H1 (cell line): ENCODE measurements at regions not wholly inside any gene's neighbourhood (a gene's known extent, or its start where the extent isn't known, plus 50 kb on each side); places are given as distances from the start of the nearest gene placed in this dataset.

Source experiments
- CTCF ChIA-PET: fragments of 300-600 bp; sonication (Branson Sonifier 250); formaldehyde crosslinking; loops from one replicate; lab custom pipeline; 2021; ENCODE audit not compliant: partially characterized antibody; lab: Charles Lee
- POLR2A ChIA-PET: fragments of 300-600 bp; sonication (Branson Sonifier 250); formaldehyde crosslinking; loops from one replicate; lab custom pipeline; 2021; ENCODE audit warnings: inconsistent platforms; ENCODE audit not compliant: partially characterized antibody; lab: Charles Lee
- DNase-seq, 2 experiments: peaks; one replicate each; pipeline versions ENCODE4 v3.0.0 to v3.0.0-alpha.2; 2010 to 2022; ENCODE audit warnings: low spot score in 2 of 2, low read depth in 1 of 2, mixed read lengths in 1 of 2
- FAIRE-seq: peaks from 2 replicates; lab custom pipeline; 2011; peaks lifted over from hg19 to GRCh38; lab: Jason Lieb, UNC
- H2AFZ ChIP-seq: 2 replicates; pipeline ENCODE4 v1.8.1; 2012; ENCODE audit warnings: low read length, inconsistent platforms
- H2AK5ac ChIP-seq: 2 replicates; pipeline ENCODE4 v1.6.1; 2013; ENCODE audit warnings: low read depth, low read length
- H2BK120ac ChIP-seq: replicated peaks from 2 replicates; pipeline ENCODE3; 2013; ENCODE audit warnings: low read depth, low read length, inconsistent platforms
- H2BK12ac ChIP-seq: 2 replicates; pipeline ENCODE4 v1.6.1; 2013; ENCODE audit warnings: low read depth, low read length
- H2BK15ac ChIP-seq: 2 replicates; pipeline ENCODE4 v1.6.1; 2013; ENCODE audit warnings: low read length
- H2BK20ac ChIP-seq: 2 replicates; pipeline ENCODE4 v1.6.1; 2013; ENCODE audit warnings: low read length
- H2BK5ac ChIP-seq: 2 replicates; pipeline ENCODE4 v1.6.1; 2013; ENCODE audit warnings: low read depth, low read length
- H3K14ac ChIP-seq: 2 replicates; pipeline ENCODE4 v1.6.1; 2013; ENCODE audit warnings: inconsistent platforms; ENCODE audit not compliant: insufficient read length
- H3K18ac ChIP-seq: 2 replicates; pipeline ENCODE4 v1.6.1; 2013; ENCODE audit warnings: low read length; ENCODE audit errors: extremely low read depth
- H3K23ac ChIP-seq: 2 replicates; pipeline ENCODE4 v1.6.1; 2013; ENCODE audit warnings: inconsistent platforms; ENCODE audit not compliant: insufficient read length
- H3K23me2 ChIP-seq: 2 replicates; pipeline ENCODE4 v1.6.1; 2013; ENCODE audit warnings: low read depth, low read length
- H3K27ac ChIP-seq: 2 replicates; pipeline ENCODE4 v1.6.1; 2011; ENCODE audit warnings: low read depth, low read length, inconsistent platforms
- H3K27me3 ChIP-seq, 4 experiments: replicated peaks in 1 of 4; 1 replicate in 1 of 4; 2 replicates in 3 of 4; pipeline versions ENCODE4 v1.6.1 to v1.8.1; 2011 to 2013; ENCODE audit warnings: low read length in 3 of 4, mild to moderate bottlenecking in 3 of 4, inconsistent platforms in 2 of 4, mixed read lengths in 2 of 4, moderate library complexity in 1 of 4; ENCODE audit not compliant: control insufficient read depth in 3 of 4, insufficient read depth in 3 of 4; ENCODE audit errors: extremely low read depth in 1 of 4
- H3K36me3 ChIP-seq, 4 experiments: 2 replicates each; pipeline versions ENCODE4 v1.6.1 to v1.8.1; 2011 to 2013; ENCODE audit warnings: mild to moderate bottlenecking in 4 of 4, low read length in 3 of 4, moderate library complexity in 2 of 4, control low read depth in 1 of 4, inconsistent platforms in 1 of 4; ENCODE audit not compliant: insufficient read depth in 4 of 4, control insufficient read depth in 2 of 4
- H3K4ac ChIP-seq: replicated peaks from 2 replicates; pipeline ENCODE3; 2013; ENCODE audit warnings: low read length, low read depth, mixed read lengths, inconsistent platforms; ENCODE audit not compliant: insufficient read length
- H3K4me1 ChIP-seq, 4 experiments: replicated peaks in 1 of 4; 1 replicate in 1 of 4; 2 replicates in 3 of 4; pipeline versions ENCODE4 v1.6.1 to v1.8.1; 2011 to 2013; ENCODE audit warnings: low read length in 3 of 4, inconsistent platforms in 2 of 4, mixed read lengths in 1 of 4; ENCODE audit not compliant: insufficient read depth in 4 of 4, control insufficient read depth in 3 of 4
- H3K4me2 ChIP-seq, 2 experiments: 2 replicates each; pipeline versions ENCODE4 v1.6.1 to v1.8.1; 2011 to 2013; ENCODE audit warnings: low read depth in 2 of 2, low read length in 2 of 2, control low read depth in 1 of 2, inconsistent platforms in 1 of 2, mild to moderate bottlenecking in 1 of 2; ENCODE audit not compliant: insufficient read depth in 1 of 2
- H3K4me3 ChIP-seq, 4 experiments: fragments of 200-600, 300-600 bp in 1 of 4; sonication (generic), shearing (Covaris generic), sonication (Bioruptor Twin) in 1 of 4; 2 replicates each; pipeline versions ENCODE4 v1.5.1 to v1.8.1; 2011 to 2016; ENCODE audit warnings: low read length in 4 of 4, low read depth in 3 of 4, control low read depth in 2 of 4, inconsistent platforms in 2 of 4, mild to moderate bottlenecking in 2 of 4, mixed read lengths in 1 of 4, moderate library complexity in 1 of 4; ENCODE audit not compliant: insufficient read depth in 2 of 4; ENCODE audit errors: extremely low read depth in 1 of 4
- H3K56ac ChIP-seq: replicated peaks from 2 replicates; pipeline ENCODE3; 2013; ENCODE audit warnings: low read depth, mild to moderate bottlenecking, mixed read lengths, low read length, inconsistent platforms; ENCODE audit not compliant: insufficient read length
- H3K79me1 ChIP-seq: 2 replicates; pipeline ENCODE4 v1.6.1; 2013; ENCODE audit warnings: low read depth, low read length, control low read depth
- H3K79me2 ChIP-seq, 2 experiments: 2 replicates each; pipeline versions ENCODE4 v1.6.1 to v1.8.1; 2012 to 2013; ENCODE audit warnings: low read length in 2 of 2, mild to moderate bottlenecking in 2 of 2, inconsistent platforms in 1 of 2; ENCODE audit not compliant: insufficient read depth in 2 of 2, control insufficient read depth in 1 of 2
- H3K9ac ChIP-seq, 4 experiments: replicated peaks in 1 of 4; 1 replicate in 1 of 4; 2 replicates in 3 of 4; pipeline versions ENCODE4 v1.6.1 to v1.8.1; 2011 to 2013; ENCODE audit warnings: low read depth in 3 of 4, low read length in 3 of 4, control low read depth in 2 of 4, mild to moderate bottlenecking in 2 of 4, moderate library complexity in 2 of 4, inconsistent platforms in 1 of 4; ENCODE audit errors: extremely low read depth in 1 of 4
- H3K9me3 ChIP-seq, 2 experiments: 2 replicates each; pipeline versions ENCODE4 v1.6.1 to v1.8.1; 2012 to 2013; ENCODE audit warnings: mild to moderate bottlenecking in 2 of 2, moderate library complexity in 2 of 2, control low read depth in 1 of 2, inconsistent platforms in 1 of 2, low read depth in 1 of 2, low read length in 1 of 2, mixed read lengths in 1 of 2; ENCODE audit not compliant: insufficient read depth in 2 of 2
- H4K20me1 ChIP-seq, 2 experiments: replicated peaks in 1 of 2; 2 replicates each; pipeline versions ENCODE3 to v1.8.1; 2011 to 2013; ENCODE audit warnings: inconsistent platforms in 2 of 2, low read length in 2 of 2, mild to moderate bottlenecking in 1 of 2; ENCODE audit not compliant: insufficient read depth in 2 of 2, control insufficient read depth in 1 of 2
- H4K5ac ChIP-seq: 2 replicates; pipeline ENCODE4 v1.6.1; 2013; ENCODE audit warnings: low read length, low read depth, mixed read lengths, inconsistent platforms; ENCODE audit not compliant: insufficient read length
- H4K8ac ChIP-seq: 2 replicates; pipeline ENCODE4 v1.8.0; 2013; ENCODE audit warnings: mild to moderate bottlenecking, moderate library complexity, low read length, inconsistent platforms; ENCODE audit not compliant: insufficient read depth; ENCODE audit errors: extremely low read depth
- H4K91ac ChIP-seq: replicated peaks from 2 replicates; pipeline ENCODE3; 2013; ENCODE audit warnings: low read length, mixed read lengths, inconsistent platforms; ENCODE audit not compliant: insufficient read length
- BCL11A ChIP-seq, 2 experiments: IDR thresholded peaks; one replicate each; pipeline ENCODE4 v1.6.1; 2011; ENCODE audit warnings: low read depth in 2 of 2, low read length in 2 of 2, mild to moderate bottlenecking in 2 of 2
- CEBPB ChIP-seq: IDR thresholded peaks from 2 replicates; pipeline ENCODE4 v1.6.1; 2012; ENCODE audit warnings: low read depth, low read length
- CHD2 ChIP-seq: IDR thresholded peaks from 2 replicates; pipeline ENCODE4 v1.6.1; 2012; ENCODE audit warnings: low read length, improper control_type of control experiment
- CTBP2 ChIP-seq: IDR thresholded peaks from 2 replicates; pipeline ENCODE4 v1.7.0; 2011; ENCODE audit warnings: borderline replicate concordance, mild to moderate bottlenecking, moderate library complexity, mixed read lengths, low read length; ENCODE audit not compliant: insufficient read depth, insufficient read length
- HDAC2 ChIP-seq, 2 experiments: fragments of 300-600 bp in 1 of 2; sonication (generic) in 1 of 2; IDR thresholded peaks; 2 replicates each; pipeline ENCODE4 v1.6.1; 2011 to 2012; ENCODE audit warnings: low read depth in 2 of 2, low read length in 2 of 2, mild to moderate bottlenecking in 2 of 2, moderate library complexity in 2 of 2, borderline replicate concordance in 1 of 2, inconsistent platforms in 1 of 2
- HDAC6 ChIP-seq: IDR thresholded peaks from one replicate; pipeline ENCODE4 v1.7.1; 2012; ENCODE audit warnings: low read depth, mild to moderate bottlenecking, inconsistent platforms, low read length, moderate library complexity
- JUN ChIP-seq: IDR thresholded peaks from 2 replicates; pipeline ENCODE4 v1.6.1; 2011; ENCODE audit warnings: low read depth, mild to moderate bottlenecking, improper control_type of control experiment, low read length
- NANOG ChIP-seq: IDR thresholded peaks from 2 replicates; pipeline ENCODE4 v1.6.1; 2011; ENCODE audit warnings: low read length, low read depth, mild to moderate bottlenecking, inconsistent platforms; ENCODE audit not compliant: insufficient read depth, poor library complexity, severe bottlenecking
- RBBP5 ChIP-seq: IDR thresholded peaks from 2 replicates; pipeline ENCODE4 v1.7.1; 2012; ENCODE audit warnings: low read depth, mild to moderate bottlenecking, inconsistent platforms, low read length, moderate library complexity, borderline replicate concordance
- RFX5 ChIP-seq: IDR thresholded peaks from 2 replicates; pipeline ENCODE4 v1.6.1; 2011; ENCODE audit warnings: low read depth, low read length, improper control_type of control experiment, borderline replicate concordance
- SAP30 ChIP-seq: fragments of 300-600 bp; sonication (generic); IDR thresholded peaks from 2 replicates; pipeline ENCODE4 v1.7.1; 2012; ENCODE audit warnings: low read length, moderate library complexity, mild to moderate bottlenecking, inconsistent platforms; ENCODE audit not compliant: insufficient read depth, insufficient replicate concordance
- SP2 ChIP-seq: IDR thresholded peaks from 2 replicates; pipeline ENCODE4 v1.6.1; 2012; ENCODE audit warnings: mild to moderate bottlenecking, low read length, inconsistent platforms
- TEAD4 ChIP-seq: IDR thresholded peaks from 2 replicates; pipeline ENCODE4 v1.6.1; 2012; ENCODE audit warnings: low read depth, low read length, inconsistent platforms, mixed read lengths
- ZNF274 ChIP-seq: IDR thresholded peaks from 2 replicates; pipeline ENCODE4 v1.7.0; 2012; ENCODE audit warnings: low read length, borderline replicate concordance; ENCODE audit errors: extremely low read depth
- WGBS, 2 experiments: shearing (Covaris generic) in 1 of 2; methylation state at CpG; one replicate each; pipeline versions ENCODE4 v1.1.6 to v1.1.7; 2013 to 2015; ENCODE audit warnings: low lambda C conversion rate in 2 of 2, mixed read lengths in 2 of 2, inconsistent platforms in 1 of 2, low coverage in 1 of 2, missing lambda C conversion rate in 1 of 2; ENCODE audit not compliant: insufficient replicate concordance in 2 of 2, insufficient coverage in 1 of 2, insufficient read length in 1 of 2; ENCODE audit errors: extremely low coverage in 1 of 2, missing lambda C conversion rate in 1 of 2; 5-methylcytosine and 5-hydroxymethylcytosine counted together
- TF ChIP-seq, protein P1 (sequence below): IDR thresholded peaks from 2 replicates; pipeline ENCODE4 v1.6.1; 2012; ENCODE audit warnings: inconsistent platforms

DNA sequence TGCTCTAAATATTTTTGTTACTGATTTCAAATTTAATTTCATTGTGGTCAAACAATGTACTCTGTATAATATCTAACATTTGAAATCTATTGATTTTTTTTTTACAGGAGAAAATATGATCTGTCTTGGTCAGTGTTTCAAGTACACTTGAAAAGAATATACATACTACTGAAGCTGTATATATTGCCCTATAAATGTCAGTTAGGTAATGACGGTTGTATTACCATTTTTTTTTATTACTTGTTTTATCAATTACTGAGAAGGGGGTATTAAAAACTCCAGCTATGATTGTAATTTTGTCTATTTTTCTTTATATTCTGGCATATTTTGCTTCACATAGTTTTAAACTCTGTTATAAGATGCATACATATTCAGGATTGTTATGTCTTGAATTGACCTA lies 59.7 kb upstream of the CACHD1 start:
- H3K4me1 ChIP-seq, result no peaks in the 10 kb centered on the region
- no peak overlapping the region for H2BK120ac ChIP-seq
- no peak overlapping the region for H2BK15ac ChIP-seq
- H3K4ac ChIP-seq, result no peak overlapping the region
- no peak overlapping the region for H3K18ac ChIP-seq
- no peaks in the 10 kb centered on the region for H4K20me1 ChIP-seq
- no peak overlapping the region for H3K4me2 ChIP-seq
- no peaks in the 10 kb centered on the region for H3K27me3 ChIP-seq
- H2AFZ ChIP-seq, result no peak overlapping the region
- no peaks in the 10 kb centered on the region for H3K23me2 ChIP-seq
- no peak overlapping the region for H3K14ac ChIP-seq
- WGBS, 2 experiments, result 91% methylated on average over 1 of the region's 1 CpG; no CpG with 5 or more reads in 1 of the 2 experiments
- H2BK5ac ChIP-seq, result no peak overlapping the region
- H4K8ac ChIP-seq, result no peak overlapping the region
- no peak overlapping the region for H3K4me3 ChIP-seq
- POLR2A ChIA-PET, result no interaction called here
- no peak overlapping the region for H3K23ac ChIP-seq
- no peaks in the 10 kb centered on the region for H3K79me1 ChIP-seq
- no peak overlapping the region for H2BK20ac ChIP-seq
- no peak overlapping the region for H2AK5ac ChIP-seq
- H4K91ac ChIP-seq, result no peak overlapping the region
- H3K27ac ChIP-seq, result no peak overlapping the region
- DNase-seq (no peak), FAIRE-seq (no peak)
- no peaks in the 10 kb centered on the region for H3K36me3 ChIP-seq
- H3K56ac ChIP-seq, result no peak overlapping the region
- H3K9me3 ChIP-seq, result peaks cover 0 to 17% of the 10 kb centered on the region in 2 experiments; a peak in 1 of 4 replicates
- no peak overlapping the region for H2BK12ac ChIP-seq
- no peaks in the 10 kb centered on the region for H3K79me2 ChIP-seq
- no peak overlapping the region for H4K5ac ChIP-seq
- H3K9ac ChIP-seq, result no peak overlapping the region
- CTCF ChIA-PET, result no interaction called here
- TF ChIP-seq CTBP2 (no peak), TEAD4 (no peak), HDAC6 (no peak), CHD2 (no peak), RBBP5 (no peak), SP2 (no peak), BCL11A (IDR thresholded peaks at IDR 0.05; ENCODE audit: low read depth in 2 of 2, low read length in 2 of 2) (no peak), JUN (no peak), HDAC2 (IDR thresholded peaks at IDR 0.05; ENCODE audit: borderline replicate concordance in 1 of 2, low read depth in 2 of 2, low read length in 2 of 2) (no peak), SAP30 (no peak), RFX5 (no peak), CEBPB (no peak), NANOG (no peak), ZNF274 (no peak)
- TF ChIP-seq, protein P1, sequence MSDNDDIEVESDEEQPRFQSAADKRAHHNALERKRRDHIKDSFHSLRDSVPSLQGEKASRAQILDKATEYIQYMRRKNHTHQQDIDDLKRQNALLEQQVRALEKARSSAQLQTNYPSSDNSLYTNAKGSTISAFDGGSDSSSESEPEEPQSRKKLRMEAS, result no peak
